NCI-H128 (cell line): ENCODE measurements at regions not wholly inside any gene's neighbourhood (a gene's known extent, or its start where the extent isn't known, plus 50 kb on each side); places are given as distances from the start of the nearest gene placed in this dataset.

ENCODE experiments used
- DNase-seq: peaks from one replicate; lab custom pipeline; 2025; ENCODE audit not compliant: unreplicated experiment; lab: John Stamatoyannopoulos, UW

GRCh38 chr11:121699801-121700200 lies 247.0 kb upstream of the SORL1-AS1 start:
- no peak for DNase-seq

- DNase-seq: no peak
Measured at GRCh38 chr11:121696931-121697670, 244.3 kb upstream of the SORL1-AS1 start.

GRCh38 chr11:121696177-121696871 lies 243.6 kb upstream of the SORL1-AS1 start:
- DNase-seq: no peak

GRCh38 chr11:121692236-121692635 lies 239.5 kb upstream of the SORL1-AS1 start:
- no peak for DNase-seq

- DNase-seq: no peak
Measured at GRCh38 chr11:121688860-121689614, 236.3 kb upstream of the SORL1-AS1 start.

- DNase-seq: no peak
Measured at GRCh38 chr11:121688055-121688491, 235.3 kb upstream of the SORL1-AS1 start.

- no peak for DNase-seq
Measured at GRCh38 chr11:121683791-121684190, 231.0 kb upstream of the SORL1-AS1 start.
